WI38 (cell line): ENCODE measurements at regions not wholly inside any gene's neighbourhood (a gene's known extent, or its start where the extent isn't known, plus 50 kb on each side); places are given as distances from the start of the nearest gene placed in this dataset.

Source experiments
- H3K4me3 ChIP-seq: 2 replicates; pipeline ENCODE4 v1.5.1; 2011; ENCODE audit warnings: low read depth, mild to moderate bottlenecking, control low read depth, low read length
- TF ChIP-seq, protein P1 (sequence below): IDR thresholded peaks from 2 replicates; pipeline ENCODE4 v1.5.1; 2012; ENCODE audit warnings: low read depth, mild to moderate bottlenecking, control low read depth, low read length

DNA sequence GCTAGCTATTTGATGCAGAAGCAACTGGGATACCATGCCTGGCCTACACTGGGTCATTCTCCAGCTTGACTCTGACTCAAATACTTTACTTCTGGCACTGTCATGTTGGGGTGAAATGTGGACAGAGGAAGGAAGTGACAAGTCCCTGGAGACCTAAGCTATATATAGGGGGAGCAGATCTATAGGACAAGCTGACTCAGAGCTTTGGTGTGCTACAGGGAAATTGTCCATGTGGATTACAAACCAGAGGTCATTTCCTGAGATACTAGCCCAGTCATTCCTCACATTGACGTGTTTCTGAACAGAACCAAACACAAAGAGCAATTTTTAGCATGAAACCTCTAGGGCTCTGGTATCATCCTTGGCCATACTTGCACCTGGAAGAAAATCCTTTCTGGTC is 531.6 kb upstream of the CLINT1 start:
- TF ChIP-seq, protein P1, sequence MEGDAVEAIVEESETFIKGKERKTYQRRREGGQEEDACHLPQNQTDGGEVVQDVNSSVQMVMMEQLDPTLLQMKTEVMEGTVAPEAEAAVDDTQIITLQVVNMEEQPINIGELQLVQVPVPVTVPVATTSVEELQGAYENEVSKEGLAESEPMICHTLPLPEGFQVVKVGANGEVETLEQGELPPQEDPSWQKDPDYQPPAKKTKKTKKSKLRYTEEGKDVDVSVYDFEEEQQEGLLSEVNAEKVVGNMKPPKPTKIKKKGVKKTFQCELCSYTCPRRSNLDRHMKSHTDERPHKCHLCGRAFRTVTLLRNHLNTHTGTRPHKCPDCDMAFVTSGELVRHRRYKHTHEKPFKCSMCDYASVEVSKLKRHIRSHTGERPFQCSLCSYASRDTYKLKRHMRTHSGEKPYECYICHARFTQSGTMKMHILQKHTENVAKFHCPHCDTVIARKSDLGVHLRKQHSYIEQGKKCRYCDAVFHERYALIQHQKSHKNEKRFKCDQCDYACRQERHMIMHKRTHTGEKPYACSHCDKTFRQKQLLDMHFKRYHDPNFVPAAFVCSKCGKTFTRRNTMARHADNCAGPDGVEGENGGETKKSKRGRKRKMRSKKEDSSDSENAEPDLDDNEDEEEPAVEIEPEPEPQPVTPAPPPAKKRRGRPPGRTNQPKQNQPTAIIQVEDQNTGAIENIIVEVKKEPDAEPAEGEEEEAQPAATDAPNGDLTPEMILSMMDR = no peak

DNA sequence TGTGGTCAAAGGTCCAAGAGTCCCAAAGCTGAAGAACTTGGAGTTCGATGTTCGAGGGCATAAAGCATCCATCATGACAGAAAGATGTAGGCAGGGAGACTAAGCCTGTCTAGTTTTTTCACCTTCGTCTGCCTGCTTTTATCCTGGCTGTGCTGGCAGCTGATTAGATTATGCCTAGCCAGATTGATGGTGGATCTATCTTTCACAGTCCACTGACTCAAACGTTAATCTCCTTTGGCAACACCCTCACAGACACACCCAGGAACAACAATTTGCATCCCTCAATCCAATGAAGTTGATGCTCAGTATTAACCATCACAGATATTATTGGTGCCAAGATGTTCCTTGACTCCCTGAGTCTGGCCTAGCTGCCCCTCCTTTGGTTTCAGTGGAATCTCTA is 530.8 kb upstream of the CLINT1 start:
- no peak overlapping the region for H3K4me3 ChIP-seq
- TF ChIP-seq, protein P1 = no peak

More for the DNA sequence above, 531.6 kb upstream of the CLINT1 start:
- no peak overlapping the region for H3K4me3 ChIP-seq

DNA sequence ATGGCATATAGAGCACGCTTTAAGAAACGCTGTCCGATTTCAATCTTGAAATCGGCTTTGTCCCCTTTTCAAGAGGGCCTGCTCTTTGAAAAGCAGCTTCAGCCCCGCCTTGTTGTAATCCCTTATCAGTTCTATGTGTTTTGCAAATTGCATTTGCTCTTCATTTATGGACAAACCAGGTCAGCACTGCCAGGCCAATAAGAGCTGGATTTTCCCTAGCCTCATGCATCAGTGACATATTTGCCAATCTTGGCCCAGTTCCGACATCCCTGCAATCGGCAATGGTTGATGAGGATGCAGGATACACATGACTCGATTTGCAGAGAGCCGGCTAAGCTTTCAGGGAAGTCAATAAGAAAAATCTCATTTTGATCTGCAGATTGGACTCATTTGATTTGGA is 529.1 kb upstream of the CLINT1 start:
- no peak overlapping the region for H3K4me3 ChIP-seq
- TF ChIP-seq, protein P1 = no peak

DNA sequence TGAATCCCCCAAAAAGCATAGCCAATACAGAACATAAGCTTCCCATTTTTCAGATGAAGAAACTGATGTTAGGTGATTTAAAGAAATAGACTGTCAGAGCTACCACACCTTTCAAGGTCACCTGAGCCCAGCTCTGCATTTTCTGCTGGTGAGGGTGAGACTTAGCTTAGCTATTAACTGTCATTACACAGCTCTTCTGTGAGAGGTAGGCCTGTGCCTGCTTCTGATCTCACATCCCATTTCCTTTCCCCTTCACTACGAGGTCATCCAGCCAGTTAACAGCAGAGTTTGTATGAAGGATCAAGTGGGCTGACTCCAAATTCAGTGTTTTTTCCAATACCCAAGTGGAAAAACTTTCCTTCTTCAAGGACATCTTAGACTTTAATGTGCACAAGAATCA is 528.6 kb upstream of the CLINT1 start:
- TF ChIP-seq, protein P1 = no peak

DNA sequence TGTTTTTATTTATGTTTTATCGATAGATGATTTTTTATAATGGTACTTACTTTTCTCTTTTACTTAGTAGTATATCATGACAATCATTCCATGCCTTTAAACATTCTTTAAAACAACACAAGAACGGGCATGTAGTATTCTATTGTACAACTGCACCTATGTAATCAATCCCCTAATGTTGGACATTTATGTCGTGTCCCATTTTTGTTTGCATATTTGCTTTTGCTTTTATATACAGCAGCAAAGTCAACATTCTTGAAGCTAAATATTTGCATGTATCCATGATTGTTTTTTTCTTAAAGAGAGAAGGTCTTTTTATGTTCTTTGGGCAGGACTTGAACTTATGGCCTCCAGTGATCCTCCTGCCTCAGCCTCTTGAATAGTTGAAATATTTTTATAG is 527.0 kb upstream of the CLINT1 start:
- no peak overlapping the region for H3K4me3 ChIP-seq
- TF ChIP-seq, protein P1 = no peak

More for the DNA sequence above, 528.6 kb upstream of the CLINT1 start:
- no peak overlapping the region for H3K4me3 ChIP-seq

DNA sequence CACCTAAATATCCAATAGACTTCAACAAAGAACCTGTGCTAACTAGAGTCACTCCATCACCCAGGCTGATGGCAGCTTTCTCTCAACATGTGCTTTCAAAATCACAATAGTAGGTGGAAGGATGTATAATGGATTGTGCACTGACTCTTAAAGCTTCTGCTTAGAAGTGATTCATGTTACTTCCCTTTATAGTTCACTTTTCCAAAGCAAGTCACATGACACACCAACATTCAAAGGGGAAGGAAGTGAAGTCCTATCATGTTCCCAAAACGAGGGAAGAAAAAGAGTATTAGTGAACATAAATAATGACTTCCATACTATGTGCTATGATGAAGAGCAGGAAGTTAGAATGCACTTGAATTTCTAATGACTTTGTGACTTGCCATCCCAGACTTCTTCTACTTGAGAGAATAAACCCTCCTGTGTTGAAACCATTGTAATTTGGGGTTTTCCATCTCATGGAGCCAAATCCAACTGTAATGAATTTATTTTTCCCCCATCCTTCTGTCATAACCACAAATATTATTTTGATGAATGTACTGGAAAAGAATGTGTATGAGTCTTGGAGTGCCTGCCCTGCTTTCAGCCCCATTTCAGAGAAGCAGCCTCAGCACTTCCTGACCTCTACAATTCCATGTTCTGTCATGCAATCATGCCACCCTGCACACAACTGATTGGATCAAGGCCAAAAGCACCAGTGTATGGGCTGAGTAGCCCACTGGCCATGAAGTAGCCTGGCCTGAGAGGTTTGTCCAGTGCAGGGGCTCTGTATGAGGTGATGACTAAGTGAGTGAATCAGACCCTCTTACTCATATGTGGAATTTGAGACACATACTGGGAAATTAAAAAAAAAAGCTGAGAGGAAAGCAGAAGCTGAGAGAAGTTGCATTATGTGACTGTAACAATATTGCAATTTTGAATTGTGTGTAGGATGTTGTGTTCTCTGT is 525.9 kb upstream of the CLINT1 start:
- H3K4me3 ChIP-seq = no peak overlapping the region
- TF ChIP-seq, protein P1 = no peak

DNA sequence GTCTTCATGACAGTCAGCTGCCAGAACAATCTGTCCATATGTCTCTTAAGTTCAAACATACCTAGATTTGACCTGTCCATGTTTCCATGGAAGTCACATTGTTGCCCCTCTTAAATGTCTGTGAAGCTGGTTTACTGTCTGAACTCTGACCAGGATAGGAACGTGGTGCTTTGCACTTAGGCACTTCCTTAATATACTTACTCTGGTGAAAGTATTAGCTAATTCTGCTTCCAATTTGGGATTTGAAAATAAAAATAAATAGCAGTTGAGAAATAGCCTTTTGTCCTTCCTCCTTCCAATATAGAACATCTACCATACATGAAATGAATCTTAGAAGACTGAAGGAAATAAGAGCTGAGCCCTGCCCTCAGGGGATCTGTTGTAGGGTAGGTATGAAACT is 524.5 kb upstream of the CLINT1 start:
- H3K4me3 ChIP-seq = no peak overlapping the region
- TF ChIP-seq, protein P1 = no peak
